ENCODE measurements at regions not wholly inside any gene's neighbourhood (a gene's known extent, or its start where the extent isn't known, plus 50 kb on each side); places are given as distances from the start of the nearest gene placed in this dataset.

- TF ChIP-seq CTCF (IDR thresholded peaks at IDR 0.05; ENCODE audit: poor library complexity, severe bottlenecking) = no peak
- TF ChIP-seq RAD21 (conservative IDR thresholded peaks at IDR 0.05) = no peak
- no peak for TF ChIP-seq SMC3 (conservative IDR thresholded peaks at IDR 0.05; ENCODE audit: poor library complexity)
- TF ChIP-seq REST (IDR thresholded peaks at IDR 0.05; ENCODE audit: borderline replicate concordance) = no peak
- no peak for TF ChIP-seq POLR2AphosphoS5 (IDR thresholded peaks at IDR 0.05)
- no peak for TF ChIP-seq EP300 (conservative IDR thresholded peaks at IDR 0.05; ENCODE audit: poor library complexity, severe bottlenecking)
- no peak for TF ChIP-seq EZH2 (IDR thresholded peaks at IDR 0.05; ENCODE audit: borderline replicate concordance, insufficient read depth, low read length, poor library complexity, severe bottlenecking)
- no peak for TF ChIP-seq TAF1 (IDR thresholded peaks at IDR 0.05; ENCODE audit: low read depth)
- TF ChIP-seq MXI1 (conservative IDR thresholded peaks at IDR 0.05; ENCODE audit: poor library complexity, severe bottlenecking) = no peak
Observed at GRCh38 chrX:7218321-7219152, 70.6 kb upstream of the PUDP start.

Data from neural cell (in vitro differentiated cells).